NCI-H226 (cell line): ENCODE measurements at regions not wholly inside any gene's neighbourhood (a gene's known extent, or its start where the extent isn't known, plus 50 kb on each side); places are given as distances from the start of the nearest gene placed in this dataset.
"Not testable (repeated sequence)": the region's sequence is repeated elsewhere in the genome, so short reads cannot be mapped to it uniquely, and the experiment has no call there.

Experiments used
- DNase-seq: peaks from one replicate; pipeline ENCODE4 v3.0.0-alpha.2; 2015

DNA sequence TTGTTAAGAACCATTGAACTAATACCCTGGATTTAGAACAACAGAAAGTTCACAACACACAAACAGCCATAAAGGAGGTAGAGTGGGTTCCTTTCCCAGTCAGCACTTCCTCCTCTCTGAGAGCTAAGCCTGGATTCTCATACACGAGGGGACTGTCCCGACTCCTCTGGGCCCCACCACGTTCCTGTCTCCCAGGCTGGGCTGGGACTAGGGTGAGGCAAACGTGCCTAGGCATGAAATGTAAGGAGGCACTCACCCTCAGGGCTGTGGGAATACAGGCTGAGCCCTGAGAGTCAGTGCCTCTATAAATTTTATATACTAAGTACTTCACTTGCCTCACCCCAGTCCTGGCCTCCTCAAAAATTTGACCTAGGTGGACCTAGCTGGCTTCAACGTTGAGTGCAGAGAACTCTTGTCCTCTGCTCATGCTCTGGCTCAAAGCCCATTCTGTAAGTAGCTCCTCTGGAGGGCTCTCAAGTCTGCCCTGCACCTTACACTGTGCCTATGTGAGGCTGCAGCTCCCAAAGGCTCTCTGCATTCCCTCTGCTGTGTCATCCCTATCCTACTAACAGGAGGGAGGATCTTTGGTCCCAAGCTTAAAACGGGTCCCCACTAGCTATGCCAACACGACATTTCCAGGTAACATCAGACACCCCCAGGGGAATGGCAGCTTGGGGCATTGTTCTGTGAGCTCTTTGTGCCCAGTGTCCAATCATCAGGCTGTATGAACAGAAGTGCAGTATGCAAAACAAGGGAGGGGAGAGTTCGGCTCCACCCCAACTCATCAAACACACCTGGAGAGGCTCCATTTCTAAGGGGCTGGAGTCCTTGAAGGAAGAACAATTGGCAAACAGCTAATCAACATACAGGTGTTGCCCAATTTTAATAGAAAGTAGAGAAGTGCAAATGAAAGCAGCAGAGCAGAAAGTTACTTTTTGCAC lies 233.2 kb downstream of the RPLP1 start:
- no peak for DNase-seq

DNA sequence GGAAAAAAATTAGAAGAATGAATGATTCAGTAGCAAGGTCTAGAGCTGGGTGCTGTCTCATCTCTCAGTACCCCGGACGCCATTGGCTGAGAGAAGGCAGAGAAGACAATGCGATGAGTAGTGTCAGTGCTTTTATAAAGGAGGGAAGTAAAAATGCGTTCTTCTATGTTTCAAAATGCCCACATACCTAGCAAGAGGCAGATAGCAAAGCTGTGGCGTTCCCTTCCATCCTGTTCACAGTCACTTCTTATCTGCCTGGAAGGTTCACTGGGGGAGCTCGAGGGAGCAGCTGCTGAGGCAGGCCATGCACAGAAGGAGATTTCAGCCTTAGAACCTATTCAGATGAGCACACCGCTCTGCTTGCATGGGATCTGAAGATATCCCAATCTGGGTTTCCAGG lies 234.0 kb downstream of the RPLP1 start:
- DNase-seq = no peak

DNA sequence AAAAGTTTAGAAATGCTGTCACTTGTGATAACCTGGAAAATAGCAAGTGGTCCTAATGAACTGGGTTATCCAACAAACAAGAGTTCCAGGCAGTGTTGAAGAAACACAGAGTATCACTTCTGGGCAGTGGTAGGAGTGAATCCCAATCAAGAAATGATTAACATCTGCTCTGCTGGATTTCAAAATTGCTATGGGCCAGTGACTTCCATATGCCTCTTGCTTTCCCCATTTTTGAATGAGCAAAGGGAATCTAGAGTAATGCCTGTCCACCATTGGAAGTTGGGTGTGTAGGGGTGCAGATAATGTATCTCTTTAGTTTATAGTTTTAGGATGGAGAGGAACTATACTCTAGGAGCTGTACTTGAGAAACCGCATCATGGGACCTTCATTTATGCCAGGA lies 236.5 kb downstream of the RPLP1 start:
- DNase-seq = no peak

DNA sequence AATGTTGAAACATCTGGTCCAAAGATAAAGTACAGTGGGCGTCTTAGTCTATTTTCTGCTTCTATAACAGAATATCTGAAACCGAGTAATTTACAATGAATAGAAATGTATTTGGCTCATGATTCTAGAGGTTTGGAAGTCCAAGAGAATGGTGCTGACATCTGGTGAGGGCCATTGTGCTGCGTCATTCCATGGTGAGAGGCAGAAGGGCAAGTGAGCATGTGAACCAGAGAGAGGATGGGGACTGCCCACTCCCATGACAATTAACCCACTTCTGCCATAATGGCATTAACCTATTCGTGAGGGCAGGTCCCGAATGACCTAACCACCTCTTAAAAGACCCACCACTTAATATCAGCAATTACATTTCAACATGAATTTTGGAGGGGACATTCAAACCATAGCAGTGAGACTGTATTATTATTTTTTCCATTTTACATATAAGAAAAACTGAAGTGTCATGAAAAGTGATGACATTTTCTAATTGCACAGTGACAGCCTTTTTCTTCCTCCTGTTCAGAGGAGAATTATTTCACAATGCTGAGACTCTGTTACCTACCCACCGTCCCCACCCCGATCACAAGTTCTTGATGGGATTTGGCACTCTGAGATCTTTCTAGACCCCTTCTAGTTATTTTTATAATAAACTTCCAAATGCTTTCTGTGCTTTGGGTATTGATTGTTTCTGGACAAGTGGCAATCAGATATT lies 238.8 kb downstream of the RPLP1 start:
- DNase-seq = no peak

DNA sequence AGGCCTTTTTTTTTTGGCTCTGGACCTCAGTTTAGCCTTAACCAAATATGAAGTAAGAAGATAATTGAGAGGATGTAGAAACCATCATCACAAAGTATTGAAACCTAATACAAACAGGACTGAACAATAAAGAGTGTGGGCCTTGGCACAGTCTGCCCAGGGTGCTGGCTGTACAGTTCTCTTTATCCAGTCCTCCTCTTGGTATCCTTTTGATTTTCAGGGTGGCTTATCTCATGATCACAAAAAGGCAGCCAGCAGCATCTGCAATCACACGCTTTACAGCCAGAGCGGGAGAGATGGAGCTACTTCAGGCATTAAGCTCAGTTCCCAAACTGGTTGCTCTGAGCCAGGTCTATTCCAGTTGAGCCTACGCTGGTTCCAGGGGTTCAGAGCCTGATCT lies 239.7 kb downstream of the RPLP1 start:
- DNase-seq = no peak

DNA sequence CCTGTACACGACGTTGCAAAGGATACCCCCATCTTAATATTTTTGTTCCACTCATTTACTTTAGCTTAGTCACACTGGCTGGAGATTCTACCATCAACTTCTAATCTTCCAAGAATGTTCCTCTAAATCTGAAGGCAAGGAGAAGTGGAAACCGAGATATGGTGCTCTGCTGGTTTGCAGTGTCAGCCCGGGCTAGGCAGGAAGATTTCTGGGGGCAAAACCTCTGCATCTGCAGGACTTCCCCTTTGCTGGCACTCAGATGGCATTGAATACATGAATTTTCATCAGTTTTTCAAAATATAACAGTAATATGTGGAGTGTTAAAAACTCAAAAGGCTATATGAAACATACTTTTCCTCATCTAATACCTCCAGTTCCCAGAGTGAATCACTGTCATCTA lies 240.4 kb downstream of the RPLP1 start:
- no peak for DNase-seq

DNA sequence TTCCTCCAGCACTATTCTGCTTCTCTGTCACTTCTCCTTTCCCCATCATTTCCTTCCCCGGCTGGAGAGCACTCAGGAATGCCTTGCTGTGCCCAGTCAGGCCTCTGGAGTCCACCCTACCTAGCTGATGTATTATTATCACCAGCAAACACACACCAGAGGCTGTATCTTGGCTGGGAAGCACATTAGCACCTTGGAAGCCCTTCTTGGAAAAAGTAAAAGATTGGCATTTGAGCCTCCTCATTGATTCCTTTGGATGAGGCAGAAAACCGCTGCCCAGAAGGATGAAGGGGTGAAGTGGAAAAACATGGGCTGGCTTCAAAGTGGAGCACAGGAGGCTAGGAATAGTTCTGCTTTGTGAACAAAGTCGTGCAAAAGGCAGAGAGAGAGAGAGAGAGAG lies 244.3 kb downstream of the RPLP1 start:
- no peak for DNase-seq

DNA sequence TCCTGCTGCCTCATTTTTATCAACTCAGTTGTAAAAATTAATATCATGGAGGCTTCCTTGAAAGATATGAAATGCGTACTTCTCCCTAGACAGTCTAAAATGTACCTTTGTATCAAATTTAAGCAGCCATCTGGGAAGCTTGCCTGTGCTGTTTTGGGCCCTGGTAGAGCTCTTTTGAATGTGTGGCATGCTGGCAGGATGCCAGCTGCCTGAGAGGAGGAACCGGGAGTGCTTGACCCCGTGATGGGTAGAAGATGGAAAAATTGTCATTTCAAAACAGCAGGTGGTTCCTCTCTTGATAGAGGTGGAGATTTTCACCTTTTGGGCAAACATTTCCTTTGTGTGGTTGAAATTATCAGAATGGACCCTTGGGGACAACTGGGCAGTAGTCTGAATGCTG lies 245.3 kb downstream of the RPLP1 start:
- no peak for DNase-seq

DNA sequence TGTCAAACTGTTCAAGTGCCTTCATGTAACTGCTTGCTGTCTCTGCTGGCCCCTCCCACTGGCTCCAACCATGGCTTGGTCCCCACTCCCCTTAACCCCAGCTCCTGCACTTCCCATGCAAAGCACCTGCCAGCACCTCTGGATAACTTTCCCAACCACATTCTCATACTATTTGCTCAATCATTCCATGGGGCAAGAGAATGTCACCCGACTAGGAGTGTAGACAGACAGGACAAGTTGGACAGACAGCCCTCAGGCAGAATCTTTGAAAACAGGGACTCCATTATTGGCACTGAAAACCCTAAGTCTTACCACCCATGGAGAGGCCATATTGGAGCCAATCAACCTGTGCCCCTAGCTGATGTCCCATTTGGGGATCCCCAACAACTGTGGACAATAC lies 246.5 kb downstream of the RPLP1 start:
- no peak for DNase-seq

DNA sequence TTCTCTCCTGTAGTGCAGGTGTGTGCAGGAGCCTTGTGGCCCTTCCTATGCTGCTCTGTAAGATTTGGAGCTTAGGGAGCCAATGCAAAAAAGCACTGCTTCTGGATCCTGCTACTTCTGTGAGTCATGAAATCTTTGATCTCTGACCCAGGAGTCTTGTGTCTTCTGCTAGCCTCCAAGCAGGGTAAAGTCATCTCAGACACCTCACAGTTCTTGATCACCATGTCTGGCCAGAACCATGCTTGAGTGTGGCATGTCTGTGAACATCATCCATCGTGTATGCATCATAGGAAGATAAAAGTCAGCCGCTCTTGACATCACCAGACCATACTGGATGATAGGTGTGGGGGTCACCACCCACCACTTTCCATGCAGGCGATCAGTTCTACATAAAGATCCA lies 247.8 kb downstream of the RPLP1 start:
- no peak for DNase-seq

DNA sequence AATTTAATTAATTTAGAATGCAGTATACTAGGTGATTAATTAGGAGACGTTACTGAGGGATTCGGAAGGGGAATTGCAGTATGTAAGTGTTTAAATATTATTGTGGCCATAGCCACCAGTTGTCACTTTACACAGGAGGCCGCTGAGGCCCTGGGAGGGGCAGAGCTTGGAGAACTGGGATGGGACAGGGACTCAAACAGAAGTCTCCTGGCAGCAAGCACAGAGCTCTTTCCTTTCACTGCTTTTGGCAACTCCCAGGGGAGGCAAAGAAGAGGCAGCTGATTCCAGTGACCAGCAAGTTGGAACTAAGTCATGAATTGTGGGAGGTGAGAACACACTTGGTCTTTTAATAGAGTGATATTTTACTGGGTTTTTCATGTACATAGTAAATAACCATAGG lies 248.6 kb downstream of the RPLP1 start:
- no peak for DNase-seq

DNA sequence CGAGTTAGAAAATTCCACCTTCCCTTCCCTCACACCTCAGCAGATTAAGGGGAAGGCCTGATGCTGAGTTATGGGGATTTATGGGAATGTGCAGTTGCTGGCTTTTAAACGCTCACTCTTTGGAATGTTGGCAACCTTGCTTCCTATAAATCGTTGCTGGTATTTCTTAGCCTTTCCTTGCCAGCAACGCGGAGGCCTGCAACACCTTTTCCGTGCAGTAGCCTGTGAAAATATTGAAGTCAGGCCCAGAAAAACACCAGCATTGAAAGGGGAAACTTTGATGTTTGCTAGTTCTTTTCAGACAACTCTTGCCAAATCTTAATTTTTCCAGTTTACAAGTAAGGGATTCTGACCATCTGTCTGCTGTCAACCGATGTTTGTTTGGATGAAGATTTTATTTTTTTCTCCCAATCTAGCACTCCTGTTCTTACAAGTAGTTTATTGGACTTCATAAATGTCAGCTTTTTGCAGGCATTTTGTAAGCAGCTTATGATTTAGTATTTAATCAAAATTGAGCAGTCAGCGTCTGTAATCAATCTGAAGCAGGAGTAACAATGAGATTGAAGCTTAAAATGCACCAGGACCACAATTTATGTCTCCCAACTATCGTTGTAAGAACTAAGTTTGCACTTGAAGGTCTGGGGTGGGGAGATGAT lies 251.0 kb downstream of the RPLP1 start:
- no peak for DNase-seq

DNA sequence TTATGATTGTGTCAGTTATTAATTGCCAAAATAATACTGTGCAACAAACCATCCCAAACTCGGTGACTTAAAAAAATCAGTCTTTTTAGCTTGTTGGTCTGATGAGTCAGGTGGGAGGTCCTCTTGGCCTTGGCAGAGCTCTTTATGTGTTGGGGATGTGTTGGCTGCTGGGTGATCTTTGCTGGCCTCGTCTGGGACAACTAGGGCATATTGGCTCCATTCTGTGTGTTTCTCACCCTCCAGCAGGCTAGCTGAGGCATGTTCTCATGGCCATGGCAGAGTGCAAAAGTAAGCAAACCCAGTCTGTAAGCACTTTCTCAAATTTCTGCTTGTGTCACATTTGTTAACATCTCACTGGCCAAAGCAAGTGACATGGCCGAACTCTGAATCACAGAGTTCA lies 251.6 kb downstream of the RPLP1 start:
- DNase-seq = no peak

DNA sequence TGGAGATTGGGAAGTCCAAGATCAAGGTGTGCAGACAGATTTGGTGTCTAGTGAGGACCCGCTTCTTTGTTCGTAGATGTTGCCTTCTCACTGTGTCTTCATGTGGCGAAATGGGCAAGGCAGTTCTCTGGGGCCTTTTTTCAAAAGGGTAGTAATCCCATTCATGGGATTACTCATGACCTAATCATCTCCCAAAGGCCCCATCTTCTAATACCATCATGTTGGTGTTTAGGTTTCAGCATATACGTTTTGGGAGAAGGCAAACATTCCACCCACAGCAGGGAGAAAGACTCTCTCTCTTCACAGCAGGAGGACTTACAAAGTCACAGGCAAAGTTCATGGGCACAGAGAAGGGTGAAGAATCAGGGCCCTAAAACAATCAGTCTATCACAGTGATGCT lies 252.1 kb downstream of the RPLP1 start:
- no peak for DNase-seq

DNA sequence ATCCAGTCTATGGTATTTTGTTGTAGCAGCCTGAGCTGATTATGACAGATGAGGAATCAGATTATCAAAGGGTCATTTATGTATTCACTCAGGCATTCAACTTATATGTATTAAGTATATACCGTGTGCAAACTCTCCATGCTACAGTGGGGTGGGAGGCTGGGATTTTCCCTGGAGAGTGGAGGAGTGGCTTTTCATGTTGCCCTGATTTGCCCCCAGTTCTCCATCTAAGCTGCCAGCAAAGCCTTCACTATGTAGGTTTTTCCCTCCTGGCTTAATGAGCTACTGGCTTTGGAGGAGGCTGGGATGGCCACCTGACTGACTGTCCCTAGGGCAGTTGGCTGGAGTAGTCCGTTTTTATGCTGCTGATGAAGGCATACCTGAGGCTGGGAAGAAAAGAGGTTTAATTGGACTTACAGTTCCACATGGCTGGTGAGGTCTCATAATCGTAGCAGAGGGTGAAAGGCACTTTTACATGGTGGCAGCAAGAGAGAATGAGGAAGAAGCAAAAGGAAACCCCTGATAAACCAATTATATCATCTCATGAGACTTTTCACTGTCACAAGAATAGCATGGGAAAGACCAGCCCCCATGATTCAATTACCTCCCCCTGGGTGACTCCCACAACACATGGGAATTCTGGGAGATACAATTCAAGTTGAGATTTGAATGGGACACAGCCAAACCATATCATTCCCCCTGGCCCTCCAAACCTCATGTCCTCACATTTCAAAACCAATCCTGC lies 253.9 kb downstream of the RPLP1 start:
- DNase-seq = no peak

DNA sequence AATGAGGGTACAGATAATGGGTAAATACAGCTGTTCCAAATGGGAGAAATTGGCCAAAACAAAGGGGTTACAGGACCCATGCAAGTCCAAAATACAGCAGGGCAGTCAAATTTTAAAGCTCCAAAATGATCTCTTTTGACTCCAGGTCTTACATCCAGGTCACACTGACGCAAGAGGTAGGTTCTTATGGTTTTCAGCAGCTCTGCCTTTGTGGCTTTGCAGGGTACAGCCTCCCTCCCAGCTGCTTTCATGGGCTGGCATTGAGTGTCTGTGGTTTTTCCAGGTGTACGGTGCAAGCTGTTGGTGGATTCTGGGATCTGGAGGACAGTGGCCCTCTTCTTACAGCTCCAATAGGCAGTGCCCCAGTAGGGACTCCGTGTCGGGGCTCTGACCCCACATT lies 254.6 kb downstream of the RPLP1 start:
- not testable (repeated sequence) for DNase-seq

DNA sequence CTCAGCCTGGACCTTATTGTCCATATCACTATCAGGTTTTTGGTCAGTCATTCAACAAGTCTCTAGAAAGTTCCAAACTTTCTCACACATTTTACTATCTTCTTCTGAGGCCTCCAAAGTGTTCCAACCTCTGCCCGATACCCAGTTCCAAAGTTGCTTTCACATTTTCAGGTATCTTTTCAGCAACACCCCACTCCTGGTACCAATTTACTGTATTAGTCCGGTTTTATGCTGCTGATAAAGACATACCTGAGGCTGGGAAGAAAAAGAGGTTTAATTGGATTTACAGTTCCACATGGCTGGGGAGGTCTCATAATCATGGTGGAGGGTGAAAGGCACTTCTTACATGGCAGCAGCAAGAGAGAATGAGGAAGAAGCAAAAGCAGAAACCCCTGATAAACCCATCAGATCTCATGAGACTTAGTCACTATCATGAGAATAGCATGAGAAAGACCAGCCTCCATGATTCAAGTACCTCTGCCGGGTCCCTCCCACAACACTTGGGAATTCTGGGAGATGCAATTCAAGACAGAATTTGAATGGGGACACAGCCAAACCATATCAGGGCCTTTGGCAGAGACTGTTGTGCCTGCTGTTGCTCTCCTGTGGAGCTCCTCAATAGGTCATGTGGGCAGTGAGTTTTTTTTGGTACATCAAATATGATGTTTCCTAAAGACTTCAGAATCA lies 256.0 kb downstream of the RPLP1 start:
- not testable (repeated sequence) for DNase-seq

DNA sequence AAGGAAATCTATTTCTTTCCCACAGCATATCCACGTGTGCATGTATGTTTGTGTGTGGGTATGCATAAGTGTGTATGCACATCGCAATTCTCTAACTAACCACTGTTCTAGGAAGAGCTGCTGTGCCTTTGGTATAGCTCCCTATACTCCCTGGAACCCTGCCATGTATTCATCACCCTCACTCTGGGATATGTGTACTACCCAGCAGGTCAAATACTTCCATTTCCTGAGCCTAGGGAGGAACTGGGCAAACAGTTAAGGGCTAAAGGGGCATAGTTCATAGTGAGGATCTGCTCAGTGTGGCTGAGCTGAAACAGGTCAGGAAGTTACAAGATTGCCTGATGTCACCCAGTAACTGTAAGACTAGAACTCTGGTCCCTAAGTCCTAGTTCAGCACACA lies 260.4 kb downstream of the RPLP1 start:
- DNase-seq = peak; percentile 20

DNA sequence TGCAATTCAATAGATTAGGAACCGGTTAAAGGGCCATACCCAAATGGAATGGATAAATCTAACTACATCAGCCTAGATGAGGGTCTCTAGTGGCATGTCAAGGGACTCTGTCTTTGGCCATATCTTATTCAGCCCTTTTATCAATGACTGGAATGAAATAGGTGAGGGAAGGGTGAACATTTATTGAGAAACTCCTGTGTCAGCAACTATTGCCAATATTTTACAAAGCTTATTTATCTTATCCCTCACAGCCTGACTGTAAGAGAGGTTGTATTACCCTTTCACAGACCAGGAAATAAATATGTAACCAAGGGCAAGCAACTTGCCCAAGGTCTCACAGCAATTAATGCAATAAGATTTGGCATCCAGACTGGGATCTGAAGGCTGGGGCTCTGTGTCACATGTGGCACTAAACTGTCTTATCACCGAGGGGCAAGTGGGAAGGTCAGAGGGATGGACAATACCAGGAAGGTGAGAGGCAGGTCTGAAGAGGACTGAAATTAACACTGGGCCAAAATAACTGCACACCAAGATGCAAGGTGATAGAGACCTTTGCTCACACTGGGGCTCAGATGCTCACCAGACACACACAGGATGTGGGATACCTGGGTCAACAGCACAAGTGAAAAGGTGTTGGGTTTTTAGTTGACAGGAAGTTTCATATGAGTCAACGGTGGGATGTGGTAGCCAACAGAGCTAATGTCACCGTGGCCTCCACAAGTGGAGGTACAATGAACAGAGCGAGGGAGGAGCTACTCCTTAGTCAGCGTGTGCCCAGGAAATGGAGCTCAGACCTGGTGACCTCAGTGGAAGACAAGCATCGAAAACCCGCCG lies 261.3 kb downstream of the RPLP1 start:
- no peak for DNase-seq

DNA sequence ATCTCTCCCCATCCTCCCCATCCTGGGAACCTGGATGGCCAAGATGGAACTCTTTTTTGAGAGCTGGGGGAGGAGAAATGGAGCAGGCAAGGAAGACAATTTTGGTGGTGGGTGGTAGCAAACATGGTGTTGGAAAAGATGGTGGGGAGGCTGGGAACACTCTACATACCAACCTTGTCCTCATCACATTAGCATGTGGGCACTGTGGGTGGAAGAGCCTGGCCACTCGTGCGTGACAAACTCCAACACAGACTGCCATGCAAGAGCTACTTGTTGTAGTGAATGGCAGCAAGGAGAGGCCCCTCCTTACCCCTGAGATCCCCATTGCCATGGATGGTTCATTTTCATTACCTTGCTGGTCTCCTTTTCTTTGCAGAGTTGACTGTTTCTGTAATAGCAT lies 262.6 kb downstream of the RPLP1 start:
- DNase-seq = no peak

DNA sequence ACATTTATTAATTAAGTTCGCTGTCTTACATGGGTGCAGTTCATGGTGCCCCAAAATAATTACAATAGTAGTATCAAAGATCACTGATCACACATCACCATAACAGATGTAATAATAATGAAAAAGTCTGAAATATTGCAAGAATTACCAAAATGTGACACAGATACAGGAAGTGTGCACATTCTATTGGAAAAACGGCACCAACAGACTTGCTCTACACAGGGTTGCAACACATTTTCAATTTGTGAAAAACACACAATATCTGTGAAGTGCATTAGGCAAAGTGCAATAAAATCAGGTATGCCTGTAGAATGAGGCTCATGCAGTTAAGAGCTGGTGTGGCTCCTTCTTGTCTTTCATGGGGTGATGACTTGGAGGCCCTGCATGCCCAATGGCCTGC lies 265.8 kb downstream of the RPLP1 start:
- no peak for DNase-seq

DNA sequence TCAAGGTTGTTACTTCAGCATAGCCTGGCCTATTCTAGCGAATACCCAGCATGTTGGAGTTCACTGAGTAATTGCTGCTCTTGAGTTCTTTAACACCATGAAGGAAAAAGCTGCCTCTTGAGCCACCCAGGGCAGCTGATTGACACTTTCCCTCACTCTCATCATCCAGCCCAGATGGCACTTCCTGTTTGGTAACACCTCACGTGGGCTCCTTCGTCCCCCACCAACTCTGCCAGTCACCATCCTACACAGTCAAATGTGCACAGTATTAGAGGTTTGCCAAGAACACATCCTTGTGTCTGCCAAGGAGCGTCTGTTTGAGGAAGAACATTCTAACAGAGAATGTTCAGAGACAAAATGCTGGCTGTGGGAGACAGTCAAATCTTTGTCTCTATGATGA lies 266.3 kb downstream of the RPLP1 start:
- no peak for DNase-seq
